K562 (cell line): ENCODE measurements at regions not wholly inside any gene's neighbourhood (a gene's known extent, or its start where the extent isn't known, plus 50 kb on each side); places are given as distances from the start of the nearest gene placed in this dataset.
A peak's percentile ranks its signal among the peaks of the same experiment; 100 is the strongest.

ENCODE experiments used
- ARID1B ChIP-seq: fragments of 450-650 bp; IDR thresholded peaks from 2 replicates; pipeline ENCODE4 v1.6.1; 2016; ENCODE audit warnings: antibody characterized with exemption, mild to moderate bottlenecking, inconsistent platforms
- CEBPG ChIP-seq, 3 experiments: fragments of 200-800 bp in 1 of 3; sonication (Bioruptor generic) in 1 of 3; sonication (generic) in 1 of 3; formaldehyde crosslinking in 1 of 3; IDR thresholded peaks in 2 of 3; conservative IDR thresholded peaks in 1 of 3; 2 replicates each; pipeline versions ENCODE4 v1.6.1 to v1.8.0; 2016 to 2022; ENCODE audit warnings: missing compliant biosample characterization in 2 of 3, missing genetic modification characterization in 2 of 3, mild to moderate bottlenecking in 1 of 3, missing genetic modification reagents in 1 of 3
- ESRRA ChIP-seq: fragments of 450-650 bp; IDR thresholded peaks from 2 replicates; pipeline ENCODE4 v1.6.1; 2014; ENCODE audit warnings: low read depth, mild to moderate bottlenecking, moderate library complexity, borderline replicate concordance
- MITF ChIP-seq: IDR thresholded peaks from 2 replicates; pipeline ENCODE4 v1.6.1; 2014; ENCODE audit warnings: antibody characterized with exemption
- RFX7 ChIP-seq: fragments of 250-450 bp; sonication (Bioruptor Pico); IDR thresholded peaks from 2 replicates; pipeline ENCODE4 v1.5.1; 2021; ENCODE audit warnings: mild to moderate bottlenecking
- TF ChIP-seq, protein P1 (sequence below): fragments of 200-800 bp; sonication (Bioruptor generic); IDR thresholded peaks from 2 replicates; pipeline ENCODE4 v1.6.1; 2017; ENCODE audit warnings: missing genetic modification characterization, missing compliant biosample characterization
- TF ChIP-seq, protein P2 (sequence below): fragments of 450-650 bp; IDR thresholded peaks from 2 replicates; pipeline ENCODE4 v1.6.1; 2018; ENCODE audit not compliant: partially characterized antibody
- TF ChIP-seq, protein P3 (sequence below): fragments of 450-650 bp; conservative IDR thresholded peaks from 2 replicates; pipeline ENCODE4 v1.6.1; 2016; ENCODE audit warnings: missing genetic modification characterization, low read depth, mild to moderate bottlenecking, missing compliant biosample characterization, moderate library complexity

DNA sequence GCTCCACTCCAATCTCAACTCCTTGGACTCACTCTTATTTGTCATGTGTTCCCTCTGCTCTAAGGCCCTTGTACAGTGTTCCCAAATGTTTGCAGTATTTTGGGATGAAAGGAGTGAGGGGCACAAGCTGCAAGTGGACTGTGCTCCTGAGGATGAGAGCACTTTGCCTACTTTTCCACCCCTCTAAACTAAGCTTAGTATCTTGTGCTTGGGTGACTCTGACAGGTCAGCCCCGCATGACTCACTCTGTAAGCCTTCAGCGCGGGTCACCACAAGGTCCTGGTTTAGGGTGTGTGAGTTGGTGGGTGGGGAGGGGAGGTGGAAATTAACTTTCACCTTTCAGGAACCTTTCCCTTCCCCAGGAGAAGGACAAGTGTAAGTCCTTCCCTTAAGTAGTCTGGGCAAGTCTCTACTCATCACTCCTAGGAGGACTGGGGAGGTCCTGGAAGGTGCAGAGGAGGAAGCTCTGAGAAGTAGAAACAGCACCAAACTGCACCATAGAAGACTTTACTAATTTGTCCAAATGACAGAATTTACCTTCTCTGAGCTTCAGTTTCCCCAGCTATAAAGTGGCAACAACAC, 68.8 kb upstream of the EPB41L1 start (continued):
- TF ChIP-seq, protein P1, sequence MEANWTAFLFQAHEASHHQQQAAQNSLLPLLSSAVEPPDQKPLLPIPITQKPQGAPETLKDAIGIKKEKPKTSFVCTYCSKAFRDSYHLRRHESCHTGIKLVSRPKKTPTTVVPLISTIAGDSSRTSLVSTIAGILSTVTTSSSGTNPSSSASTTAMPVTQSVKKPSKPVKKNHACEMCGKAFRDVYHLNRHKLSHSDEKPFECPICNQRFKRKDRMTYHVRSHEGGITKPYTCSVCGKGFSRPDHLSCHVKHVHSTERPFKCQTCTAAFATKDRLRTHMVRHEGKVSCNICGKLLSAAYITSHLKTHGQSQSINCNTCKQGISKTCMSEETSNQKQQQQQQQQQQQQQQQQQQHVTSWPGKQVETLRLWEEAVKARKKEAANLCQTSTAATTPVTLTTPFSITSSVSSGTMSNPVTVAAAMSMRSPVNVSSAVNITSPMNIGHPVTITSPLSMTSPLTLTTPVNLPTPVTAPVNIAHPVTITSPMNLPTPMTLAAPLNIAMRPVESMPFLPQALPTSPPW (CRISPR knock-in tag): peak; percentile 59
- TF ChIP-seq ARID1B: peak; percentile 79
- no peak for TF ChIP-seq RFX7 (CRISPR knock-in tag)
- TF ChIP-seq ESRRA: peak; percentile 74; the same call in 1 of the 2 replicates
- no peak for TF ChIP-seq CEBPG (CRISPR knock-in tag; IDR thresholded peaks at IDR 0.05)
- TF ChIP-seq CEBPG (tag; conservative IDR thresholded peaks at IDR 0.05 in 1 of 2, IDR thresholded peaks at IDR 0.05 in 1 of 2): no peak
- peak; percentile 79; the same call in 1 of the 2 replicates for TF ChIP-seq MITF
- TF ChIP-seq, protein P2, sequence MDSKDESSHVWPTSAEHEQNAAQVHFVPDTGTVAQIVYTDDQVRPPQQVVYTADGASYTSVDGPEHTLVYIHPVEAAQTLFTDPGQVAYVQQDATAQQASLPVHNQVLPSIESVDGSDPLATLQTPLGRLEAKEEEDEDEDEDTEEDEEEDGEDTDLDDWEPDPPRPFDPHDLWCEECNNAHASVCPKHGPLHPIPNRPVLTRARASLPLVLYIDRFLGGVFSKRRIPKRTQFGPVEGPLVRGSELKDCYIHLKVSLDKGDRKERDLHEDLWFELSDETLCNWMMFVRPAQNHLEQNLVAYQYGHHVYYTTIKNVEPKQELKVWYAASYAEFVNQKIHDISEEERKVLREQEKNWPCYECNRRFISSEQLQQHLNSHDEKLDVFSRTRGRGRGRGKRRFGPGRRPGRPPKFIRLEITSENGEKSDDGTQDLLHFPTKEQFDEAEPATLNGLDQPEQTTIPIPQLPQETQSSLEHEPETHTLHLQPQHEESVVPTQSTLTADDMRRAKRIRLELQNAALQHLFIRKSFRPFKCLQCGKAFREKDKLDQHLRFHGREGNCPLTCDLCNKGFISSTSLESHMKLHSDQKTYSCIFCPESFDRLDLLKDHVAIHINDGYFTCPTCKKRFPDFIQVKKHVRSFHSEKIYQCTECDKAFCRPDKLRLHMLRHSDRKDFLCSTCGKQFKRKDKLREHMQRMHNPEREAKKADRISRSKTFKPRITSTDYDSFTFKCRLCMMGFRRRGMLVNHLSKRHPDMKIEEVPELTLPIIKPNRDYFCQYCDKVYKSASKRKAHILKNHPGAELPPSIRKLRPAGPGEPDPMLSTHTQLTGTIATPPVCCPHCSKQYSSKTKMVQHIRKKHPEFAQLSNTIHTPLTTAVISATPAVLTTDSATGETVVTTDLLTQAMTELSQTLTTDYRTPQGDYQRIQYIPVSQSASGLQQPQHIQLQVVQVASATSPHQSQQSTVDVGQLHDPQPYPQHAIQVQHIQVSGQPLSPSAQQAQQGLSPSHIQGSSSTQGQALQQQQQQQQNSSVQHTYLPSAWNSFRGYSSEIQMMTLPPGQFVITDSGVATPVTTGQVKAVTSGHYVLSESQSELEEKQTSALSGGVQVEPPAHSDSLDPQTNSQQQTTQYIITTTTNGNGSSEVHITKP: peak; percentile 92
- TF ChIP-seq, protein P3, sequence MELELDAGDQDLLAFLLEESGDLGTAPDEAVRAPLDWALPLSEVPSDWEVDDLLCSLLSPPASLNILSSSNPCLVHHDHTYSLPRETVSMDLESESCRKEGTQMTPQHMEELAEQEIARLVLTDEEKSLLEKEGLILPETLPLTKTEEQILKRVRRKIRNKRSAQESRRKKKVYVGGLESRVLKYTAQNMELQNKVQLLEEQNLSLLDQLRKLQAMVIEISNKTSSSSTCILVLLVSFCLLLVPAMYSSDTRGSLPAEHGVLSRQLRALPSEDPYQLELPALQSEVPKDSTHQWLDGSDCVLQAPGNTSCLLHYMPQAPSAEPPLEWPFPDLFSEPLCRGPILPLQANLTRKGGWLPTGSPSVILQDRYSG (tag): no peak
